Progenitor cell of endocrine pancreas (in vitro differentiated cells): ENCODE measurements at regions not wholly inside any gene's neighbourhood (a gene's known extent, or its start where the extent isn't known, plus 50 kb on each side); places are given as distances from the start of the nearest gene placed in this dataset.
"Not testable (repeated sequence)": the region's sequence is repeated elsewhere in the genome, so short reads cannot be mapped to it uniquely, and the experiment has no call there.

Source experiments
- DNase-seq: peaks from one replicate; pipeline ENCODE4 v3.0.0; 2021; ENCODE audit warnings: low spot score; ENCODE audit not compliant: unreplicated experiment
- H3K27ac Mint-ChIP-seq: 2 replicates; pipeline ENCODE4 v1.8.0; 2021; ENCODE audit warnings: mild to moderate bottlenecking, moderate library complexity, mixed read lengths
- H3K27me3 Mint-ChIP-seq: 2 replicates; pipeline ENCODE4 v1.8.0; 2021; ENCODE audit warnings: mixed read lengths
- H3K36me3 Mint-ChIP-seq: 2 replicates; pipeline ENCODE4 v1.8.0; 2022; ENCODE audit warnings: mixed read lengths; ENCODE audit not compliant: insufficient read depth
- H3K4me1 Mint-ChIP-seq: 2 replicates; pipeline ENCODE4 v1.8.0; 2021; ENCODE audit warnings: low read depth, mixed read lengths
- H3K4me3 Mint-ChIP-seq: 2 replicates; pipeline ENCODE4 v1.8.0; 2021; ENCODE audit warnings: low read depth, mild to moderate bottlenecking, moderate library complexity, mixed read lengths
- H3K9me3 Mint-ChIP-seq: 2 replicates; pipeline ENCODE4 v1.8.0; 2021; ENCODE audit warnings: low read depth, mixed read lengths
- CTCF ChIP-seq: fragments of 200-600 bp; sonication (generic); IDR thresholded peaks from one replicate; pipeline ENCODE4 v1.5.0; 2021; ENCODE audit warnings: antibody characterized with exemption, mild to moderate bottlenecking; ENCODE audit not compliant: unreplicated experiment

GRCh38 chr5:67636091-67636490 lies 439.5 kb upstream of the CD180 start:
- H3K9me3 Mint-ChIP-seq: peaks cover 14% of the 10 kb centered on the region
- peaks cover 2% of the 10 kb centered on the region for H3K36me3 Mint-ChIP-seq
- no peak for TF ChIP-seq CTCF
- H3K4me3 Mint-ChIP-seq: no peak overlapping the region
- DNase-seq: no peak
- H3K27me3 Mint-ChIP-seq: no peaks in the 10 kb centered on the region
- H3K4me1 Mint-ChIP-seq: no peaks in the 10 kb centered on the region
- H3K27ac Mint-ChIP-seq: no peak overlapping the region

- not testable (repeated sequence) for H3K4me1 Mint-ChIP-seq, H3K4me3 Mint-ChIP-seq, H3K27me3 Mint-ChIP-seq, DNase-seq, H3K27ac Mint-ChIP-seq, H3K36me3 Mint-ChIP-seq
- H3K9me3 Mint-ChIP-seq: peaks cover 22% of the 10 kb centered on the region
Measured at GRCh38 chr5:67627079-67627478, 430.5 kb upstream of the CD180 start.

GRCh38 chr5:67623078-67623477 lies 426.5 kb upstream of the CD180 start:
- DNase-seq: no peak
- Mint-ChIP-seq H3K36me3 (peaks cover 2% of the 10 kb centered on the region), H3K9me3 (peaks cover 5% of the 10 kb centered on the region), H3K27ac (no peak overlapping the region), H3K4me3 (no peak overlapping the region), H3K4me1 (peaks cover 15% of the 10 kb centered on the region), H3K27me3 (no peaks in the 10 kb centered on the region)
- no peak for TF ChIP-seq CTCF

- H3K27ac Mint-ChIP-seq: no peak overlapping the region
- no peak overlapping the region for H3K4me3 Mint-ChIP-seq
- H3K27me3 Mint-ChIP-seq: no peaks in the 10 kb centered on the region
- no peaks in the 10 kb centered on the region for H3K36me3 Mint-ChIP-seq
- no peak for DNase-seq
- TF ChIP-seq CTCF: no peak
- no peaks in the 10 kb centered on the region for H3K9me3 Mint-ChIP-seq
- peaks cover 15% of the 10 kb centered on the region for H3K4me1 Mint-ChIP-seq
Measured at GRCh38 chr5:67620424-67621397, 424.1 kb upstream of the CD180 start.

- H3K4me3 Mint-ChIP-seq: no peak overlapping the region
- H3K27ac Mint-ChIP-seq: no peak overlapping the region
- peaks cover 15% of the 10 kb centered on the region for H3K4me1 Mint-ChIP-seq
- no peak for DNase-seq
- TF ChIP-seq CTCF: no peak
- H3K9me3 Mint-ChIP-seq: no peaks in the 10 kb centered on the region
- no peaks in the 10 kb centered on the region for H3K36me3 Mint-ChIP-seq
- H3K27me3 Mint-ChIP-seq: no peaks in the 10 kb centered on the region
Measured at GRCh38 chr5:67619636-67620035, 423.0 kb upstream of the CD180 start.

- Mint-ChIP-seq H3K4me3 (no peak overlapping the region), H3K4me1 (peaks cover 15% of the 10 kb centered on the region), H3K36me3 (no peaks in the 10 kb centered on the region), H3K27me3 (no peaks in the 10 kb centered on the region), H3K27ac (no peak overlapping the region), H3K9me3 (no peaks in the 10 kb centered on the region)
- no peak for DNase-seq
- no peak for TF ChIP-seq CTCF
Measured at GRCh38 chr5:67619235-67619634, 422.6 kb upstream of the CD180 start.
